K562 (cell line): ENCODE measurements at regions not wholly inside any gene's neighbourhood (a gene's known extent, or its start where the extent isn't known, plus 50 kb on each side); places are given as distances from the start of the nearest gene placed in this dataset.
A peak's percentile ranks its signal among the peaks of the same experiment; 100 is the strongest.

Experiments
- ASH1L ChIP-seq: fragments of 450-650 bp; IDR thresholded peaks from 2 replicates; pipeline ENCODE4 v1.6.1; 2018; ENCODE audit warnings: borderline replicate concordance, mild to moderate bottlenecking, low read depth; ENCODE audit not compliant: partially characterized antibody
- ATF7 ChIP-seq: fragments of 450-650 bp; IDR thresholded peaks from 2 replicates; pipeline ENCODE4 v1.7.1; 2014; ENCODE audit warnings: mild to moderate bottlenecking, moderate library complexity
- BACH1 ChIP-seq: fragments of 200-800 bp; sonication (Bioruptor generic); IDR thresholded peaks from 2 replicates; pipeline ENCODE4 v1.6.1; 2016; ENCODE audit warnings: missing genetic modification characterization, missing compliant biosample characterization
- BHLHE40 ChIP-seq: IDR thresholded peaks from 2 replicates; pipeline ENCODE4 v1.6.1; 2011; ENCODE audit warnings: low read length, improper control_type of control experiment
- BMI1 ChIP-seq: fragments of 150-350 bp; IDR thresholded peaks from 2 replicates; pipeline ENCODE4 v1.6.1; 2014; ENCODE audit warnings: low read length
- BRD4 ChIP-seq: fragments of 200-600 bp; sonication (generic); IDR thresholded peaks from 2 replicates; pipeline ENCODE4 v1.6.1; 2017; ENCODE audit warnings: inconsistent platforms
- ESRRA ChIP-seq: fragments of 450-650 bp; IDR thresholded peaks from 2 replicates; pipeline ENCODE4 v1.6.1; 2014; ENCODE audit warnings: low read depth, mild to moderate bottlenecking, moderate library complexity, borderline replicate concordance
- KDM2B ChIP-seq: fragments of 250-450 bp; sonication (Bioruptor Pico); IDR thresholded peaks from 2 replicates; pipeline ENCODE4 v1.8.0; 2021; ENCODE audit warnings: mild to moderate bottlenecking, moderate library complexity
- KLF13 ChIP-seq: fragments of 450-650 bp; IDR thresholded peaks from 2 replicates; pipeline ENCODE4 v1.6.1; 2016; ENCODE audit warnings: missing genetic modification characterization, low read depth, mild to moderate bottlenecking, missing compliant biosample characterization, moderate library complexity, borderline replicate concordance
- KLF16 ChIP-seq: IDR thresholded peaks from 2 replicates; pipeline ENCODE4 v1.6.1; 2016; ENCODE audit warnings: antibody characterized with exemption
- LCOR ChIP-seq: sonication (generic); formaldehyde crosslinking; IDR thresholded peaks from 2 replicates; pipeline ENCODE4 v1.8.0; 2022; ENCODE audit warnings: mild to moderate bottlenecking, missing genetic modification reagents
- MIER1 ChIP-seq: fragments of 450-650 bp; IDR thresholded peaks from 2 replicates; pipeline ENCODE4 v1.6.1; 2016; ENCODE audit warnings: antibody characterized with exemption, mild to moderate bottlenecking, low read depth
- MTF1 ChIP-seq: fragments of 250-450 bp; sonication (Bioruptor Pico); IDR thresholded peaks from 2 replicates; pipeline ENCODE4 v1.9.0; 2021; ENCODE audit warnings: moderate library complexity, mild to moderate bottlenecking, inconsistent platforms, borderline replicate concordance
- NFIC ChIP-seq: fragments of 450-650 bp; IDR thresholded peaks from 2 replicates; pipeline ENCODE4 v1.6.1; 2017; ENCODE audit warnings: mild to moderate bottlenecking, inconsistent platforms
- PPARD ChIP-seq: fragments of 250-450 bp; sonication (Bioruptor Pico); IDR thresholded peaks from 2 replicates; pipeline ENCODE4 v1.8.0; 2022; ENCODE audit warnings: inconsistent platforms, mild to moderate bottlenecking, moderate library complexity
- RBM14 ChIP-seq: fragments of 200-400 bp; formaldehyde crosslinking; IDR thresholded peaks from 2 replicates; pipeline ENCODE4 v1.6.1; 2018; ENCODE audit warnings: low read depth, mild to moderate bottlenecking, low read length, moderate library complexity, borderline replicate concordance; ENCODE audit not compliant: insufficient read depth
- RBM15 ChIP-seq: fragments of 200-400 bp; formaldehyde crosslinking; IDR thresholded peaks from 2 replicates; pipeline ENCODE4 v1.6.1; 2018; ENCODE audit warnings: mild to moderate bottlenecking, low read length, moderate library complexity; ENCODE audit not compliant: insufficient read depth
- SMARCB1 ChIP-seq: IDR thresholded peaks from 2 replicates; pipeline ENCODE4 v1.6.1; 2011; ENCODE audit warnings: improper control_type of control experiment, low read depth; ENCODE audit not compliant: insufficient read length
- TARDBP ChIP-seq: fragments of 450-650 bp; IDR thresholded peaks from 2 replicates; pipeline ENCODE4 v1.6.1; 2016
- TCF7 ChIP-seq: sonication (generic); IDR thresholded peaks from 2 replicates; pipeline ENCODE4 v1.6.1; 2016; ENCODE audit warnings: antibody characterized with exemption, borderline replicate concordance
- ZFP30 ChIP-seq: fragments of 250-450 bp; sonication (Bioruptor Pico); IDR thresholded peaks from 2 replicates; pipeline ENCODE4 v1.8.0; 2022; ENCODE audit warnings: moderate library complexity, mild to moderate bottlenecking, inconsistent platforms, borderline replicate concordance
- ZNF232 ChIP-seq: sonication (generic); formaldehyde crosslinking; IDR thresholded peaks from 2 replicates; pipeline ENCODE4 v1.8.0; 2022; ENCODE audit warnings: mild to moderate bottlenecking, missing genetic modification reagents
- ZNF696 ChIP-seq: fragments of 250-450 bp; sonication (Bioruptor Pico); conservative IDR thresholded peaks from 2 replicates; pipeline ENCODE4 v1.4.0; 2020; ENCODE audit warnings: mild to moderate bottlenecking, moderate library complexity
- ZNF780A ChIP-seq: fragments of 250-450 bp; sonication (Bioruptor Pico); IDR thresholded peaks from 2 replicates; pipeline ENCODE4 v1.5.0; 2021; ENCODE audit warnings: mild to moderate bottlenecking
- TF ChIP-seq, protein P1 (sequence below): fragments of 250-450 bp; sonication (Bioruptor Pico); IDR thresholded peaks from 2 replicates; pipeline ENCODE4 v1.6.1; 2021; ENCODE audit warnings: mild to moderate bottlenecking
- TF ChIP-seq, protein P2 (sequence below): sonication (generic); formaldehyde crosslinking; IDR thresholded peaks from 2 replicates; pipeline ENCODE4 v1.8.0; 2022; ENCODE audit warnings: missing genetic modification reagents, mild to moderate bottlenecking, borderline replicate concordance
- TF ChIP-seq, protein P3 (sequence below): fragments of 200-800 bp; sonication (Bioruptor generic); IDR thresholded peaks from 2 replicates; pipeline ENCODE4 v1.6.1; 2017; ENCODE audit warnings: missing genetic modification characterization, missing compliant biosample characterization

DNA sequence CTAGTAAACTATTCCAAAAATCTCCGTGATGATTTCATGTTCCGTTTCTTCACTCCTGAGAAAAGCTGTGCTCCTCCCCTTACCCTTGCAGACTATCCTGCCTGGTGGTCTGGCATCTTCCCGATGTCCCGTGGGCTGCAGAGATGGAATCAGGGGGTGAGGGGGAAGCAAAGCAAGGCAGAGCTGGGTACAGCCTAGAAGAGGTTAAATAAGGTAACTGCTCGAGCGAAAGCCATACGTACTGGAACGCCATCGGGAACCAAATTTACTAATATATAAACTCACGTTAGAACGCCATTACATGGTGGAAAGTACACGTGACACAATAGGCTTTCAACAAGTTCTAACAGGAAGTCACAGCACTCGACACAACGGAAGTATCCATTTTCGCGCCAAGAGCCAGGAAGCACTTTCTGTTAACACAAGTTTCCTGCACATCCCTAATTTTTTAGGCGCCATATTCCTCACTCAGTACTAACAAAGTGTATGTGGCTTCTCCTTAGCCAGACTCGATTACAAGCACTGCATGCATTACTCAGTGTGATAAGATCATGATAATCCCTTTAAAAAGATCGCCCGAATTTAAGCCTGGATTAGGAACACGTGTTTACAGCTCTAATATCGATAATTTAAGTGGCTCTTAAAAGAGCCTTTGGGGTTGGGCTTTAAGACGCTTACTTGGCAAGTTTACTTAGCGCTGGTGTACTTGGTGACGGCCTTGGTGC, 101.6 kb upstream of the PRSS16 start (continued):
- TF ChIP-seq ATF7: peak; percentile 50; the same call in 1 of the 2 replicates
- no peak for TF ChIP-seq ESRRA
- no peak for TF ChIP-seq PPARD (CRISPR knock-in tag)
- TF ChIP-seq KDM2B (CRISPR knock-in tag): no peak
- TF ChIP-seq, protein P1, sequence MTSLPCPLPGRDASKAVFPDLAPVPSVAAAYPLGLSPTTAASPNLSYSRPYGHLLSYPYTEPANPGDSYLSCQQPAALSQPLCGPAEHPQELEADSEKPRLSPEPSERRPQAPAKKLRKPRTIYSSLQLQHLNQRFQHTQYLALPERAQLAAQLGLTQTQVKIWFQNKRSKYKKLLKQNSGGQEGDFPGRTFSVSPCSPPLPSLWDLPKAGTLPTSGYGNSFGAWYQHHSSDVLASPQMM (CRISPR knock-in tag): peak; percentile 89
- no peak for TF ChIP-seq SMARCB1
- 0 out of 2 replicates have a peak, but pooled peaks have one; percentile 16 for TF ChIP-seq ZNF696
- no peak for TF ChIP-seq MTF1 (CRISPR knock-in tag)
- TF ChIP-seq BRD4: peak; percentile 82
- peak; percentile 71 for TF ChIP-seq ZNF232 (CRISPR knock-in tag)
- no peak for TF ChIP-seq KLF13
- TF ChIP-seq RBM15: no peak
- TF ChIP-seq MIER1: no peak
- no peak for TF ChIP-seq BMI1
- TF ChIP-seq, protein P2, sequence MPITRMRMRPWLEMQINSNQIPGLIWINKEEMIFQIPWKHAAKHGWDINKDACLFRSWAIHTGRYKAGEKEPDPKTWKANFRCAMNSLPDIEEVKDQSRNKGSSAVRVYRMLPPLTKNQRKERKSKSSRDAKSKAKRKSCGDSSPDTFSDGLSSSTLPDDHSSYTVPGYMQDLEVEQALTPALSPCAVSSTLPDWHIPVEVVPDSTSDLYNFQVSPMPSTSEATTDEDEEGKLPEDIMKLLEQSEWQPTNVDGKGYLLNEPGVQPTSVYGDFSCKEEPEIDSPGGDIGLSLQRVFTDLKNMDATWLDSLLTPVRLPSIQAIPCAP: no peak
- 0 out of 2 replicates have a peak, but pooled peaks have one; percentile 33 for TF ChIP-seq RBM14
- TF ChIP-seq ZNF780A (CRISPR knock-in tag): no peak
- no peak for TF ChIP-seq KLF16
- no peak for TF ChIP-seq ASH1L
- peak; percentile 76 for TF ChIP-seq BHLHE40
- no peak; the same call in 1 of the 2 replicates for TF ChIP-seq ZFP30 (CRISPR knock-in tag)
- TF ChIP-seq BACH1 (tag): 0 out of 2 replicates have a peak, but pooled peaks have one; percentile 2
- TF ChIP-seq, protein P3, sequence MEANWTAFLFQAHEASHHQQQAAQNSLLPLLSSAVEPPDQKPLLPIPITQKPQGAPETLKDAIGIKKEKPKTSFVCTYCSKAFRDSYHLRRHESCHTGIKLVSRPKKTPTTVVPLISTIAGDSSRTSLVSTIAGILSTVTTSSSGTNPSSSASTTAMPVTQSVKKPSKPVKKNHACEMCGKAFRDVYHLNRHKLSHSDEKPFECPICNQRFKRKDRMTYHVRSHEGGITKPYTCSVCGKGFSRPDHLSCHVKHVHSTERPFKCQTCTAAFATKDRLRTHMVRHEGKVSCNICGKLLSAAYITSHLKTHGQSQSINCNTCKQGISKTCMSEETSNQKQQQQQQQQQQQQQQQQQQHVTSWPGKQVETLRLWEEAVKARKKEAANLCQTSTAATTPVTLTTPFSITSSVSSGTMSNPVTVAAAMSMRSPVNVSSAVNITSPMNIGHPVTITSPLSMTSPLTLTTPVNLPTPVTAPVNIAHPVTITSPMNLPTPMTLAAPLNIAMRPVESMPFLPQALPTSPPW (CRISPR knock-in tag): 0 out of 2 replicates have a peak, but pooled peaks have one; percentile 2
- no peak for TF ChIP-seq TCF7
- peak; percentile 72 for TF ChIP-seq LCOR (CRISPR knock-in tag)
- TF ChIP-seq NFIC: no peak
- no peak; the same call in 1 of the 2 replicates for TF ChIP-seq TARDBP
